WTC11 (cell line): ENCODE measurements at regions not wholly inside any gene's neighbourhood (a gene's known extent, or its start where the extent isn't known, plus 50 kb on each side); places are given as distances from the start of the nearest gene placed in this dataset.
"Not testable (repeated sequence)": the region's sequence is repeated elsewhere in the genome, so short reads cannot be mapped to it uniquely, and the experiment has no call there.

Experiments used
- ATAC-seq: fragments of 200-7000 bp; cut with Tn5 transposase; 2 replicates; pipeline ENCODE4 v1.10.0; 2021; ENCODE audit warnings: mild to moderate bottlenecking, moderate library complexity
- CTCF ChIA-PET: fragments of 300-600 bp; sonication (Branson Sonifier 250); formaldehyde crosslinking; loops from one replicate; lab custom pipeline; 2021; ENCODE audit warnings: antibody characterized with exemption; lab: Charles Lee
- POLR2A ChIA-PET: fragments of 350-600 bp; sonication (Branson Sonifier 250); formaldehyde crosslinking; loops from one replicate; lab custom pipeline; 2021; ENCODE audit warnings: antibody characterized with exemption; lab: Charles Lee
- DNase-seq: peaks from one replicate; pipeline ENCODE4 v3.0.0; 2021; ENCODE audit warnings: low spot score
- H3K27ac Mint-ChIP-seq: 2 replicates; pipeline ENCODE4 v1.8.0; 2021; ENCODE audit warnings: mixed read lengths
- H3K27me3 Mint-ChIP-seq: 2 replicates; pipeline ENCODE4 v1.8.0; 2021; ENCODE audit warnings: low read depth, mild to moderate bottlenecking, moderate library complexity, mixed read lengths
- H3K36me3 Mint-ChIP-seq: 2 replicates; pipeline ENCODE4 v1.8.0; 2021; ENCODE audit warnings: mixed read lengths
- H3K4me1 Mint-ChIP-seq: 2 replicates; pipeline ENCODE4 v1.8.0; 2022; ENCODE audit warnings: mixed read lengths
- H3K4me3 Mint-ChIP-seq: 2 replicates; pipeline ENCODE4 v1.8.0; 2021; ENCODE audit warnings: mild to moderate bottlenecking, moderate library complexity, mixed read lengths
- H3K9me3 Mint-ChIP-seq: 2 replicates; pipeline ENCODE4 v1.8.0; 2021; ENCODE audit warnings: mixed read lengths
- ETV6 ChIP-seq: sonication (generic); formaldehyde crosslinking; IDR thresholded peaks from 2 replicates; pipeline ENCODE4 v1.8.1; 2022; ENCODE audit warnings: mild to moderate bottlenecking, missing genetic modification reagents
- FOXP1 ChIP-seq: sonication (generic); formaldehyde crosslinking; IDR thresholded peaks from 2 replicates; pipeline ENCODE4 v1.8.0; 2022; ENCODE audit warnings: missing genetic modification reagents, mild to moderate bottlenecking, moderate library complexity, borderline replicate concordance
- HMGA2 ChIP-seq: fragments of 250-450 bp; sonication (Bioruptor Pico); IDR thresholded peaks from 2 replicates; pipeline ENCODE4 v1.4.0; 2021; ENCODE audit warnings: mild to moderate bottlenecking, moderate library complexity
- SMAD3 ChIP-seq: sonication (generic); formaldehyde crosslinking; IDR thresholded peaks from 2 replicates; pipeline ENCODE4 v1.8.0; 2022; ENCODE audit warnings: missing genetic modification reagents, mild to moderate bottlenecking, borderline replicate concordance
- ZNF263 ChIP-seq: sonication (generic); formaldehyde crosslinking; IDR thresholded peaks from 2 replicates; pipeline ENCODE4 v1.8.1; 2022; ENCODE audit warnings: low read depth, mild to moderate bottlenecking, moderate library complexity, missing genetic modification reagents
- ZNF396 ChIP-seq: fragments of 250-450 bp; sonication (Bioruptor Pico); IDR thresholded peaks from 2 replicates; pipeline ENCODE4 v1.8.0; 2021; ENCODE audit warnings: mild to moderate bottlenecking, moderate library complexity, borderline replicate concordance
- ZNF671 ChIP-seq: fragments of 250-450 bp; sonication (Bioruptor Pico); IDR thresholded peaks from 2 replicates; pipeline ENCODE4 v1.8.0; 2021; ENCODE audit warnings: mild to moderate bottlenecking
- TF ChIP-seq, protein P1 (sequence below): fragments of 250-450 bp; sonication (Bioruptor Pico); IDR thresholded peaks from 2 replicates; pipeline ENCODE4 v1.9.0; 2021; ENCODE audit warnings: mild to moderate bottlenecking, borderline replicate concordance
- TF ChIP-seq, protein P2 (sequence below): sonication (generic); formaldehyde crosslinking; IDR thresholded peaks from 2 replicates; pipeline ENCODE4 v1.8.0; 2023; ENCODE audit warnings: missing genetic modification reagents
- TF ChIP-seq, protein P3 (sequence below): fragments of 250-450 bp; sonication (Bioruptor Pico); conservative IDR thresholded peaks from 2 replicates; pipeline ENCODE4 v1.9.0; 2021; ENCODE audit warnings: mild to moderate bottlenecking
- TF ChIP-seq, protein P4 (sequence below): fragments of 250-450 bp; sonication (Bioruptor Pico); IDR thresholded peaks from 2 replicates; pipeline ENCODE4 v1.9.0; 2021; ENCODE audit warnings: mild to moderate bottlenecking

DNA sequence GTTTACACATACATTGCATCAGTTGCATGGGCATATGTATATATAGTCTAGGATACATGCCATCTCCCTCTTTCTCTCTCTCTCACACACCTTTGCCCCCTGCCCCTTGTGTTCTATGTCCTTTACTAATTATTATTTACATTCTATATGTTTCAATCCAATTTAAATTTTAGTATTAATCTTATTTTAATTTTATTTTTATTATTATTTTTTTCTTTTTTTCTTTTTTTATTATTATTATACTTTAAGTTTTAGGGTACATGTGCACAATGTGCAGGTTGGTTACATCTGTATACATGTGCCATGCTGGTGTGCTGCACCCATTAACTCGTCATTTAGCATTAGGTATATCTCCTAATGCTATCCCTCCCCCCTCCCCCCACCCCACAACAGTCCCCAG, 421.1 kb downstream of the CCER1 start:
- H3K27ac Mint-ChIP-seq, H3K4me1 Mint-ChIP-seq, H3K36me3 Mint-ChIP-seq, CTCF ChIA-PET, DNase-seq, H3K4me3 Mint-ChIP-seq, H3K27me3 Mint-ChIP-seq, ATAC-seq, POLR2A ChIA-PET, H3K9me3 Mint-ChIP-seq: not testable (repeated sequence)
- TF ChIP-seq HMGA2 (CRISPR knock-in tag): peak; percentile 93

DNA sequence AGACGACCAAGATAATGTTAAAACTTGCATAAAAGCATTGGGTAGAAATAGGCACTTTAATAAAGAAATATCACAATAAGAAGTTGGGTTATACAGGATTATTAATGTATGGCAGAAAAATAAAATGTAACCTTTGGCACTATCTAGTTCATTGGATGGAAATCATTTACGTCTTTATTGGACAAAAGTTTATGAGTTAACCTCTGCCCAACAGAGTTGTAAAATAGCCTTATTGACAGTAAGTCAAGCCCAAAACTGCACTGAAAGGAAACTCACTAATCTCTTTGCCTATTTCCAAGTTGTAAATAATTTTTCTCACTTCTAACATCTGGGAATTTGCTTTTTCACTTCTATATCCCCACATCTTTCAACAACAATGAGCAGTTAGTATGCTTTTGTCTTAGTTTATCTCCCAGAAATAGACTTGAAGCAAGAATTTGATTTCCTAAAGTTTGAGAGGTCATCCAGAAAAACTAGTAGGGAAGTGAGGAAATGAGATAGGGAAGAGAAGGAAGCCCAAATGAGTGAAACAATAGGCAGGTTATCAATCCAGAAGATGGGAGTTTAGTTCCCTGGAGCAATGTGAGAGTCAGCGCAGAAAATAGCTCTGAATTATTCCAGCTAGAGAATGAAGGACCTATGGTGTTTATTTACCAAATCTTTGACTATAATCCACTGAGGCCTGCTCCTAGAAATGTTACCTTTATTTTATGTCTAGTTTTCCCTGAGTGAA, 434.8 kb downstream of the CCER1 start:
- H3K36me3 Mint-ChIP-seq: no peaks in the 10 kb centered on the region
- no peaks in the 10 kb centered on the region for H3K27me3 Mint-ChIP-seq
- TF ChIP-seq, protein P1, sequence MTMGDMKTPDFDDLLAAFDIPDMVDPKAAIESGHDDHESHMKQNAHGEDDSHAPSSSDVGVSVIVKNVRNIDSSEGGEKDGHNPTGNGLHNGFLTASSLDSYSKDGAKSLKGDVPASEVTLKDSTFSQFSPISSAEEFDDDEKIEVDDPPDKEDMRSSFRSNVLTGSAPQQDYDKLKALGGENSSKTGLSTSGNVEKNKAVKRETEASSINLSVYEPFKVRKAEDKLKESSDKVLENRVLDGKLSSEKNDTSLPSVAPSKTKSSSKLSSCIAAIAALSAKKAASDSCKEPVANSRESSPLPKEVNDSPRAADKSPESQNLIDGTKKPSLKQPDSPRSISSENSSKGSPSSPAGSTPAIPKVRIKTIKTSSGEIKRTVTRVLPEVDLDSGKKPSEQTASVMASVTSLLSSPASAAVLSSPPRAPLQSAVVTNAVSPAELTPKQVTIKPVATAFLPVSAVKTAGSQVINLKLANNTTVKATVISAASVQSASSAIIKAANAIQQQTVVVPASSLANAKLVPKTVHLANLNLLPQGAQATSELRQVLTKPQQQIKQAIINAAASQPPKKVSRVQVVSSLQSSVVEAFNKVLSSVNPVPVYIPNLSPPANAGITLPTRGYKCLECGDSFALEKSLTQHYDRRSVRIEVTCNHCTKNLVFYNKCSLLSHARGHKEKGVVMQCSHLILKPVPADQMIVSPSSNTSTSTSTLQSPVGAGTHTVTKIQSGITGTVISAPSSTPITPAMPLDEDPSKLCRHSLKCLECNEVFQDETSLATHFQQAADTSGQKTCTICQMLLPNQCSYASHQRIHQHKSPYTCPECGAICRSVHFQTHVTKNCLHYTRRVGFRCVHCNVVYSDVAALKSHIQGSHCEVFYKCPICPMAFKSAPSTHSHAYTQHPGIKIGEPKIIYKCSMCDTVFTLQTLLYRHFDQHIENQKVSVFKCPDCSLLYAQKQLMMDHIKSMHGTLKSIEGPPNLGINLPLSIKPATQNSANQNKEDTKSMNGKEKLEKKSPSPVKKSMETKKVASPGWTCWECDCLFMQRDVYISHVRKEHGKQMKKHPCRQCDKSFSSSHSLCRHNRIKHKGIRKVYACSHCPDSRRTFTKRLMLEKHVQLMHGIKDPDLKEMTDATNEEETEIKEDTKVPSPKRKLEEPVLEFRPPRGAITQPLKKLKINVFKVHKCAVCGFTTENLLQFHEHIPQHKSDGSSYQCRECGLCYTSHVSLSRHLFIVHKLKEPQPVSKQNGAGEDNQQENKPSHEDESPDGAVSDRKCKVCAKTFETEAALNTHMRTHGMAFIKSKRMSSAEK (CRISPR knock-in tag): no peak
- TF ChIP-seq, all 79 proteins: peak for 0
- no peak for ATAC-seq
- CTCF ChIA-PET: no interaction called here
- POLR2A ChIA-PET: no interaction called here
- H3K4me1 Mint-ChIP-seq: 0 out of 2 replicates have a peak, but pooled peaks cover 9% of the 10 kb centered on the region
- H3K27ac Mint-ChIP-seq: no peak overlapping the region
- no peaks in the 10 kb centered on the region for H3K9me3 Mint-ChIP-seq
- no peak for DNase-seq
- no peak overlapping the region for H3K4me3 Mint-ChIP-seq

DNA sequence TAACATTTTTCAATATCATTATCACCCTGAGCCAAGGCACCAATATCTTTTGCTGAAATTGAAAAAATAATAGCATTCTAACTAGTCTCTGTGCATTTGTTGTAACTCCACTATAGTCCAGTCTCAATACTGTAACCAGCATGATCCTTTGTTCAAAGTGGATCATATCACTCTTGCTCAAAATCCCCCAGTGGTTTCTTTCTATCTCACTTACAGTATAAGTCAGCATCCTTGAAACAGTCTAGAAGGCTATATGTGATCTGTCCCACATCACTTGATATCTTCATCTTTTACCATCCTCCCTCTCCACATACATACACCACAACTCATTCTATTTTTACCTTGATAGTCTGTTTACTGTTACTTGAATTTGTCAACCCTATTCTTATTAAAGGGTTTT, 435.7 kb downstream of the CCER1 start:
- ChIA-PET CTCF (no interaction called here), POLR2A (no interaction called here)
- Mint-ChIP-seq H3K27me3 (no peaks in the 10 kb centered on the region), H3K4me3 (no peak overlapping the region), H3K4me1 (peaks cover 16% of the 10 kb centered on the region), H3K36me3 (no peaks in the 10 kb centered on the region), H3K27ac (no peak overlapping the region), H3K9me3 (no peaks in the 10 kb centered on the region)
- TF ChIP-seq, protein P2, sequence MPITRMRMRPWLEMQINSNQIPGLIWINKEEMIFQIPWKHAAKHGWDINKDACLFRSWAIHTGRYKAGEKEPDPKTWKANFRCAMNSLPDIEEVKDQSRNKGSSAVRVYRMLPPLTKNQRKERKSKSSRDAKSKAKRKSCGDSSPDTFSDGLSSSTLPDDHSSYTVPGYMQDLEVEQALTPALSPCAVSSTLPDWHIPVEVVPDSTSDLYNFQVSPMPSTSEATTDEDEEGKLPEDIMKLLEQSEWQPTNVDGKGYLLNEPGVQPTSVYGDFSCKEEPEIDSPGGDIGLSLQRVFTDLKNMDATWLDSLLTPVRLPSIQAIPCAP: no peak
- TF ChIP-seq SMAD3 (CRISPR knock-in tag) (no peak), ZNF671 (CRISPR knock-in tag) (no peak), FOXP1 (CRISPR knock-in tag) (no peak), ZNF396 (CRISPR knock-in tag) (no peak), ETV6 (CRISPR knock-in tag) (no peak), ZNF263 (CRISPR knock-in tag) (no peak)
- TF ChIP-seq, protein P3, sequence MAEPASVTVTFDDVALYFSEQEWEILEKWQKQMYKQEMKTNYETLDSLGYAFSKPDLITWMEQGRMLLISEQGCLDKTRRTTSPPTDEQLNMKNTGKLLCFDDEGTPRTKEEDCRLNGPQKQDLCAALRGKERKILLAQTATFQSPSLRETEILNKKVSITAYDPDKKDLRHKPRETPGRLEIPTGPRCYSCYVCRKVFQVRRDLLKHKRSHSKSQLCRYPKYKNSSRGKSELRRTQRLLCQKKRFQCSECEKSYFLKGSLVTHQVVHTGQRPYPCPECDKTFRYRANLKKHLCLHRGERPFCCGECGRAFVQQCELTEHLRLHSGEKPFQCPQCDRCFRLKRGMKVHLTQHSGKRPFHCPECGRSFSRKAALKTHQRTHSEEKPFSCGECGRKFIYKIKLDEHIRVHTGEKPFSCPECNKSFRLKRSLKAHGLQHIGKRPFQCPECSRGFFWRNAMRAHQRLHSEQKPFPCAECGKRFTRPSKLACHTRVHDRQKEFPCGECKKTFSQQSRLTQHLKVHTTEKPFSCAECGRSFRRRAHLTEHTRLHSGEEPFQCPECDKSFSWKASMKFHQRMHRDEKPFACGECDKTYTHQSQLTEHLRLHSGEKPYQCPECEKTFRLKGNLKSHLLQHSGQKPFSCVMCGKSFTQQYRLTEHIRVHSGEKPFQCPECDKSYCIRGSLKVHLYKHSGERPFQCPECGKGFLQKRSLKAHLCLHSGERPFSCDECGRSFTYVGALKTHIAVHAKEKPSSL (CRISPR knock-in tag): no peak
- TF ChIP-seq, protein P4, sequence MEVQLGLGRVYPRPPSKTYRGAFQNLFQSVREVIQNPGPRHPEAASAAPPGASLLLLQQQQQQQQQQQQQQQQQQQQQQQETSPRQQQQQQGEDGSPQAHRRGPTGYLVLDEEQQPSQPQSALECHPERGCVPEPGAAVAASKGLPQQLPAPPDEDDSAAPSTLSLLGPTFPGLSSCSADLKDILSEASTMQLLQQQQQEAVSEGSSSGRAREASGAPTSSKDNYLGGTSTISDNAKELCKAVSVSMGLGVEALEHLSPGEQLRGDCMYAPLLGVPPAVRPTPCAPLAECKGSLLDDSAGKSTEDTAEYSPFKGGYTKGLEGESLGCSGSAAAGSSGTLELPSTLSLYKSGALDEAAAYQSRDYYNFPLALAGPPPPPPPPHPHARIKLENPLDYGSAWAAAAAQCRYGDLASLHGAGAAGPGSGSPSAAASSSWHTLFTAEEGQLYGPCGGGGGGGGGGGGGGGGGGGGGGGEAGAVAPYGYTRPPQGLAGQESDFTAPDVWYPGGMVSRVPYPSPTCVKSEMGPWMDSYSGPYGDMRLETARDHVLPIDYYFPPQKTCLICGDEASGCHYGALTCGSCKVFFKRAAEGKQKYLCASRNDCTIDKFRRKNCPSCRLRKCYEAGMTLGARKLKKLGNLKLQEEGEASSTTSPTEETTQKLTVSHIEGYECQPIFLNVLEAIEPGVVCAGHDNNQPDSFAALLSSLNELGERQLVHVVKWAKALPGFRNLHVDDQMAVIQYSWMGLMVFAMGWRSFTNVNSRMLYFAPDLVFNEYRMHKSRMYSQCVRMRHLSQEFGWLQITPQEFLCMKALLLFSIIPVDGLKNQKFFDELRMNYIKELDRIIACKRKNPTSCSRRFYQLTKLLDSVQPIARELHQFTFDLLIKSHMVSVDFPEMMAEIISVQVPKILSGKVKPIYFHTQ: no peak
- ATAC-seq (no peak), DNase-seq (no peak)
